Fibroblast of peridontal ligament (primary cell): ENCODE measurements at regions not wholly inside any gene's neighbourhood (a gene's known extent, or its start where the extent isn't known, plus 50 kb on each side); places are given as distances from the start of the nearest gene placed in this dataset.
"Not testable (repeated sequence)": the region's sequence is repeated elsewhere in the genome, so short reads cannot be mapped to it uniquely, and the experiment has no call there.

Source experiments
- DNase-seq: peaks from one replicate; pipeline ENCODE4 v3.0.0-alpha.2; 2010; ENCODE audit errors: extremely low read depth

GRCh38 chr9:104195142-104195541 lies 101.0 kb downstream of the SMC2 start:
- DNase-seq: not testable (repeated sequence)

- no peak for DNase-seq
These were observed 106.4 kb downstream of the SMC2 start for GRCh38 chr9:104200456-104200994.

DNA sequence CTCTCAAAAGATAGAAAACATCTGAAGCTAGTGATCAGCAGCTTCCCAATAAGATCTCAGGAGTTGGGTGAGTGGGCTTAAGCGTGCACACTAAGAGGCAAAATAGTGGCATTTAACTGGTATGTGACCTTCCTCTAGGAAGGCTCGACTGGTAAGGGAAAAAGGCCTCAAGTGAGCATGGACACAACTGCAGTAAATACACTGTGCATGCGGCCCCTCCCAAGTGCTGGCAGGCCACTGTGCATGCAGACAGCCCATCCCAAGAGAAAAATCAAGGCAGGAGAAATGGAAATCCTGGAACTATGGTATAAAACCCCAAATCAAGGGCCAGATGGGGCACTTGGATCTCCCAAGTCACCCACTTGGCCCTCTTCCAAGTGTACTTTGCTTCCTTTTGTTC lies 112.7 kb downstream of the SMC2 start:
- DNase-seq: no peak

GRCh38 chr9:104209387-104209786 lies 115.3 kb downstream of the SMC2 start:
- DNase-seq: no peak

GRCh38 chr9:104227108-104227507 lies 133.0 kb downstream of the SMC2 start:
- DNase-seq: peak; percentile 18

GRCh38 chr9:104232781-104233341 lies 138.8 kb downstream of the SMC2 start:
- peak; percentile 54 for DNase-seq

DNA sequence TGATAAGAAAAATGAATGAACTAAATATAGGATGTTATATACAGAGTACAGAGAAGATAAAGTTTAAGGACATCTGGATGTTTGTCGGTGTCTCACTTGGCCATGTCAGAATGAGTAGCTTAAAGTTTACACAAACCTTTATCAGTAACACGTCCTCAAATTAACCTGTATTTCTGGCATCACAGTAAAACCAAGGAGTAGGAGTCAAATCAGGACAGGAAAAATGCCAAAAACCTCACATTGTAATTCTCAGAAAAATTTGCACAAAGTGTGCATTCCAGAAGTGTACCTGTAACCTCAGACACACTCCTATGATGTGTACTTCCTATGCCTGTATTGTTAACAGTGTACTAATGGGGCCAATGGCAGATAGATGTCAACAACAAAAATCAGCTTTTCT lies 139.3 kb downstream of the SMC2 start:
- DNase-seq: no peak

GRCh38 chr9:104234632-104235337 lies 140.7 kb downstream of the SMC2 start:
- not testable (repeated sequence) for DNase-seq

GRCh38 chr9:104235347-104236120 lies 141.4 kb downstream of the SMC2 start:
- not testable (repeated sequence) for DNase-seq

DNA sequence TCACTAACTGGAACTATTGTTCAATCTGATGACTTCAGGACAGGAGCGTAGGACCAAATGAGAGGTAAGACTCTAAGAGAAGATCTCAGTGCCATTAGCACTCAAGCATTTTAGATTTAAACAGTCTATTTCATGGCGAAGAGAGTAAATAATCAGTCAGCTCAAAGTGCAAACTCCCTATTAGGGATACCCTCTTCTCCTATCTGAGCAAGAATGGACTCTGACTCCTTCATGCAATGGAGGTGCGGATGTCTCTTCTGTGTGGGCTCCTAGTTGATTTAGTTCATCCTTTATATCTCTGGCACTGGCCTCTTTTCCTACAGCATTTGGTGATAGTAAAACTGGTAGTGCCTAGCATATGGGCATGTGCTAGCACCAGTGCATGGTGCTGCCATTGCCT lies 144.6 kb downstream of the SMC2 start:
- DNase-seq: no peak

DNA sequence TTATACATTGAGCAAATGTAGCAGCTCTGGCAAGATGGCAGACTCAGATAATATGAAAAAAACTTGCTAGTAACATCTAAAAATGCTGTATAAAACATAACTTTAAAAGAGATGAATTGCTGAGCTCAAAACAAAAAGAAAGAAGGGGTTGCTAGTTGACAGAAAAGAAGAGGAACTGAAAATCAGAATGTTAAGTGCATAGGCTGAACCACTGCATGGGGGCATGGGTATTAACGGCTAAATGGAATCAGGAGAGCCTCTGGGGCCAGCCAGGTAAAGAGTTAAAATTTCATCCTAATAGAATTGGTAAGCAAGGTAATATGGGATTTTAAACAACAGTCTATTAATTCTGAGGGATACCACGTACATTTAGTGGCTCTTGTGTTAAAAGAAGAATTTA lies 146.8 kb downstream of the SMC2 start:
- DNase-seq: no peak

DNA sequence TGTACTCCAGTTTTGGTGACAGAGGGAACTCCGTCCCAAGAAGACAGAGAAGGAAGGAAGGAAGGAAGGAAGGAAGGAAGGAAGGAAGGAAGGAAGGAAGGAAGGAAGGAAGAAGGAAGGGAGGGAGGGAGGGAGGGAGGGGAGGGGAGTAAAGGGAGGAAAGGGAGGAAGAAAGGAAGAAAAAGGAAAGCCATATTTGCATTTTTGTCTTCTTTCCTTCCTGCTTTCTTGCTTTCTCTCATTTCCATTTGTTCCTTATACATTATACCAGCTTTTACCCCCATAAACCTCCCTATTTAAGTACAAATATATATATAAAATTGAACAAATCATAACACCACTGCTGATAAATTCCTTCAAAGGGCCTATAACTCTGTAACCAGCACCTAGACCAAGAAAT lies 151.8 kb downstream of the SMC2 start:
- DNase-seq: no peak

DNA sequence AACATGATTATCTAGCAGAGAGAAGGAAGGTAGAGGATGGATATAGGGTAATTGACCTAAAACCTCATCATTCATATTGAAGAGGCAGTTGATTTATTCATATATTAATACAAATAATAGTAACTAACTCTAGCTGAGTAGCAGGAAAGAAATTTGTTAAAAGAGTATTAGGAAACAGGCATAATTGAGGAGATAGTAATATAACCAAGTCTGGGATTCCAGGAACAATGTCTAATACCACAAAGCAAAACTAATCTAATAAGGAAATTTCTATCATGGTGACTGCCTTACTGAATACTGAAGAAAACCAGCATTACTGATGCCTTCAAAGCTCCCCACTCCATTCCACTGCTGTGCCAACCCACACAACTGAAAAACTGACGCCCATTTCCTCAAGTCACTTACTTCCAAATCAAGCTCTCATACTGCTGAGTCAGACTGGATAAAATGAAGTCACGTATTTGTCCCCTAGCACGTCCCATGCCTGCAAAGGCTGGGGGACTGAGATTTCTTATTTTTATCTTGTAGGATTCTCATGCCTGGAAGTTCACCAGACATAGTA lies 153.9 kb downstream of the SMC2 start:
- no peak for DNase-seq

DNA sequence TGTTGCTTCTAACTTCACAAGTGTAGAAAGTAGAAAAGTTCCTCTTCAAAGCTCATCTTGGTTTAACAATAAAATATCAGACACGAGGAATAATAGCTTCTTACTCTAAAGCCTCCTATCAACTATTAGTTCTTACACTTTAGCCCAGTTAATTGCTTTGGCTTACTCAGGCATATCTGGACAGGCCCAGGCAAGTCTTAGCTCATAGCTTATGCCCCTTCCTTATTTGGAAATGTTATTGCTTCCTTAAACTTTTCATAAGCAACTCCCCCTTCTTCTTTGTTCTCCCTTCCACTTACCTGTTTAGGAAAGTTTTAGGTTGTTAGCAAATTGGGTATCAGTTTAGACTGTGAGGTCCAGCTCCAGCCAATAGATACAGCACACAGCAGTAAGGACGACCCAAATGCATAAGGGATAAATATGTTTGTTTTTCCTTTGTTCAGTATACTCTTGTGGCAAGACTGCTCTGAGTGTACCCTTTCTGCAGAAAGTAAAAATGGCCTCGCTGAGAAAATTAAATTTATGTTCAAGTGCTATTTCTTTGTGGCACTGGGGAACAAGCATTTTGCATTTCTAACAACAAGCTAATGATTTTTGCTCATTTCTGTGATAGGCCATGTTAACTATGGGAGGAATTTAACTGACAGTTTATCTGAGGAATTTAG lies 162.1 kb downstream of the SMC2 start:
- DNase-seq: peak; percentile 17

DNA sequence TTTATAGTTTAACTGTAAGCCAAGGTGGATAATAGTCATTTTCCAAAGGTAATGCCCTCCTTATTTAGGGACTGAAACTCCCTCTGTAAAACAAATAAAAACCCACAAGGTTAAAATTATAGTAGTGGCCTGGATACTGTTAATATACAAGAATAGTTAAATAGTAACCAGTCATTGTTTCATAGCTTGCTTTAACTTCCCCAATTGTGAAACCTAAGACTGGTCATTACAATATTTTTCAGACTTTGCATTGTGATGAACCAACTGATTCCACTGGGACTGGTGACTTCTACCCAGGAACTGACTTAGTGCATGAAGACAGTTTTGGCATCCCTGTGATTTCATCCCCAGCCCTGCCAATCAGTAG lies 162.6 kb downstream of the SMC2 start:
- no peak for DNase-seq

DNA sequence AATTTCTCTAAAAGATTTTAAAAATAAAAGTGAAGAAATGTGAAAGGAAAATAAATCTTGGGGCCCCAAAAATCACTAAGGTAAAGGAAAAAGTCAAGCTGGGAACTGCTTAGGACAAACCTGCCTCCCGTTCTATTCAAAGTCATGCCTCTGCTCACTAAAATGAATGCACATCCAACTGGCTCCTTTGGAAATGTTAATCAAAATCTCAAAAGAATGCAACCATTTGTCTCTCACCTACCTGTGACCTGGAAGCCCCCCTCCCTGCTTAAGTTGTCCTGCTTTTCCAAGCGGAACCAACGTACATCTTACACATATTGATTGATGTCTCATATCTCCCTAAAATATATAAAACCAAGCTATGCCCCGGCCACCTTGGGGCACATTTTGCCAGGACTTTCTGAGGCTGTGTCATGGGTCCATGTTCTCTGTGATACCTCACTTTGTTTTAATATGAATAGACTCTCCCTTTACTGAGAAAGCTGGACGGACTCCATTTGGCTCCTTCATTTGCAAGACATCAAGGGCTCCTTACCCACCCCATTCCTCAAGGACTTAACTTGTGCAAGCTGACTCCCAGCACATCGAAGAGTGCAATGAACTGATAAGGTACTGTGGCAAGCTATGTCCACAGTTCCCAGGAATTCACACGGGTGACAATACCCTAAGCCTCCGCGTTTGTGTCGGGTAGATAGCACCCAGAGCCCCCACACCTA lies 164.3 kb downstream of the SMC2 start:
- DNase-seq: no peak

GRCh38 chr9:104260004-104260403 lies 165.9 kb downstream of the SMC2 start:
- no peak for DNase-seq

DNA sequence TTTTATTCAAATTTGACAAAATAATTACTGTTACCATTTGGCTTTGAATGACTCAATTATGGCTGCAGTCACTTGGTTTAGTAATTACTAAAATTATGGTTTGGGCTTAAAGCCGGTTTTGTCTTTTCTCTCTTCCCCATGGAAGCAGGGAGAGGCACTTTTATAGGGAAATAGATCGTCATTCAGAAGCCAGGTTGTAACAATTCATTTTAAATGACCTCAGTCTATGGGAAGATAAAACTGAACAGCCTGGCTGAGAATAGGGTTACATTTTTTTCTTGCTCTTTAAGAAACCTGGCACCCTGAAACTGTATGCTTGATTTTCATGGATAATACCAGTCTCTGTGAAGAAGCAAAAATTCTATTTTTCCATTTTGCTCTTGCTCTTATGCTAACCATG lies 169.8 kb downstream of the SMC2 start:
- no peak for DNase-seq

DNA sequence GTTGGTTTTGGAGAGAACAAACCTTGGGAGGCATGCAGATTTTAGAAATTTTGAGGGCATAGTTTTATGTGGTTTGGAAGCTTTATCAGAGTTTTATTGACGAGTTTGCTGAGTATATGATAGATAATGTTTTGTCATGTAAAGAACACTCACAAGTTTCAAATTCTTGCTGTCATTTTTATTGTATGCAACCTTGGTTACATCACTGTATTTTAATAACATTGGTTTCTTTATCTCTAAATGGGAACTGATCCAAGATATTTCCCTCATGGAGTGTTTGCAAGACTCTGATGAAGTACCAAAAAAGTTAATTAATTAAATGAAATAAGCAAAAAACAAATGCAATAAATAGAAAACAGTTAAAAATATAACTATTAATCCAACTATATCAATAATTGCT lies 170.3 kb downstream of the SMC2 start:
- DNase-seq: no peak

DNA sequence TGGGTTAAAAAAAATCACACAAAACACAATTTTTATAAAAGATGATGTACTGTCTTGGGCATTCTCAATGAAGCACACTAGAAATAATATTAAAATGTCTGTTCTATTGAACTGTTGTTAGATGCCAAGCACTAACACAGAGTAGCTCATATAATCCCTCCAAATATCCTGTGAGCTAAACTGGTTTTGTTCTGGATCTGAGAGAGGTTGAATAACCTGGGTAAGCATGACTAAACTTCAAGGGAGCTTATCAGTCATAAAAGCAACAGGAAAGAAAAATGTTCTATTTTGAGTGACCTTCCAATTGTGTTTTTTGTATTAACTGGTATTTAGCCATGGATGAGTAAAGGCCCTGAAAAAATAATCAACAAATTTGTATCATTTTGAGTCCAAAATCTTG lies 175.3 kb downstream of the SMC2 start:
- DNase-seq: no peak
